T-cell (primary cell): ENCODE measurements at regions not wholly inside any gene's neighbourhood (a gene's known extent, or its start where the extent isn't known, plus 50 kb on each side); places are given as distances from the start of the nearest gene placed in this dataset.

ENCODE experiments used
- ATAC-seq, 4 experiments: fragments of 200-7000 bp in 3 of 4; fragments of 150-1000 bp in 1 of 4; cut with Tn5 transposase; replicated peaks in 1 of 4; 1 replicate in 3 of 4; 2 replicates in 1 of 4; pipeline ENCODE4 v1.10.0; 2021; ENCODE audit warnings: moderate library complexity in 3 of 4, mild to moderate bottlenecking in 2 of 4, moderate number of reproducible peaks in 1 of 4
- CTCF ChIA-PET, 2 donors: fragments of 300-600 bp; sonication (Branson Sonifier 250); formaldehyde crosslinking; loops; one replicate each; lab custom pipeline; 2022; ENCODE audit warnings: antibody characterized with exemption in 2 of 2; lab: Charles Lee
- POLR2A ChIA-PET, 2 donors: fragments of 300-600 bp; sonication (Branson Sonifier 250); formaldehyde crosslinking; loops; one replicate each; lab custom pipeline; 2022; ENCODE audit warnings: antibody characterized with exemption in 2 of 2; lab: Charles Lee
- DNase-seq, 35 experiments: peaks; one replicate each; pipeline versions ENCODE4 v3.0.0 to v3.0.0-alpha.2; 2013 to 2023
- H3K27ac ChIP-seq: one replicate; pipeline ENCODE4 v1.5.1; 2013; ENCODE audit warnings: low read length
- H3K27me3 ChIP-seq, 2 experiments: replicated peaks in 1 of 2; 1 replicate in 1 of 2; 2 replicates in 1 of 2; pipeline versions ENCODE4 v1.6.1 to v1.7.0; 2013; ENCODE audit warnings: low read length in 1 of 2, mixed read lengths in 1 of 2; ENCODE audit not compliant: control insufficient read depth in 2 of 2, insufficient read depth in 2 of 2; ENCODE audit errors: extremely low read depth in 1 of 2
- H3K36me3 ChIP-seq, 2 donors: 1 replicate in 1 of 2; 2 replicates in 1 of 2; pipeline versions ENCODE4 v1.6.1 to v1.7.0; 2013; ENCODE audit warnings: low read length in 1 of 2; ENCODE audit not compliant: control insufficient read depth in 2 of 2, insufficient read depth in 1 of 2; ENCODE audit errors: extremely low read depth in 1 of 2
- H3K4me1 ChIP-seq, 2 experiments: 1 replicate in 1 of 2; 2 replicates in 1 of 2; pipeline versions ENCODE4 v1.6.1 to v1.7.0; 2013; ENCODE audit warnings: low read length in 2 of 2, mixed read lengths in 1 of 2; ENCODE audit not compliant: insufficient read depth in 2 of 2, control insufficient read depth in 1 of 2; ENCODE audit errors: extremely low read depth in 1 of 2
- H3K4me3 ChIP-seq, 2 donors: 1 replicate in 1 of 2; 2 replicates in 1 of 2; pipeline versions ENCODE4 v1.5.1 to v1.7.0; 2013; ENCODE audit warnings: mild to moderate bottlenecking in 2 of 2, low read length in 1 of 2, moderate library complexity in 1 of 2; ENCODE audit not compliant: control insufficient read depth in 1 of 2; ENCODE audit errors: extremely low read depth in 1 of 2
- H3K9me3 ChIP-seq: 2 replicates; pipeline ENCODE4 v1.7.0; 2013
- H3K27ac Mint-ChIP-seq, 2 donors: one replicate each; pipeline ENCODE4 v1.8.0; 2020 to 2021; ENCODE audit warnings: mild to moderate bottlenecking in 2 of 2, mixed read lengths in 2 of 2
- H3K27me3 Mint-ChIP-seq, 2 donors: one replicate each; pipeline ENCODE4 v1.8.0; 2021 to 2022; ENCODE audit warnings: mixed read lengths in 2 of 2
- H3K36me3 Mint-ChIP-seq: one replicate; pipeline ENCODE4 v1.8.0; 2021; ENCODE audit warnings: mixed read lengths
- H3K4me1 Mint-ChIP-seq, 3 donors: one replicate each; pipeline ENCODE4 v1.8.0; 2020 to 2022; ENCODE audit warnings: mixed read lengths in 3 of 3, mild to moderate bottlenecking in 1 of 3
- H3K4me3 Mint-ChIP-seq, 3 donors: one replicate each; pipeline ENCODE4 v1.8.0; 2020 to 2022; ENCODE audit warnings: mild to moderate bottlenecking in 3 of 3, mixed read lengths in 3 of 3, moderate library complexity in 3 of 3
- H3K9me3 Mint-ChIP-seq, 3 donors: one replicate each; pipeline ENCODE4 v1.8.0; 2020 to 2022; ENCODE audit warnings: mixed read lengths in 3 of 3
- WGBS: methylation state at CpG from one replicate; pipeline ENCODE4 v1.1.5; 2013; ENCODE audit warnings: missing lambda C conversion rate; ENCODE audit not compliant: insufficient coverage; 5-methylcytosine and 5-hydroxymethylcytosine counted together

DNA sequence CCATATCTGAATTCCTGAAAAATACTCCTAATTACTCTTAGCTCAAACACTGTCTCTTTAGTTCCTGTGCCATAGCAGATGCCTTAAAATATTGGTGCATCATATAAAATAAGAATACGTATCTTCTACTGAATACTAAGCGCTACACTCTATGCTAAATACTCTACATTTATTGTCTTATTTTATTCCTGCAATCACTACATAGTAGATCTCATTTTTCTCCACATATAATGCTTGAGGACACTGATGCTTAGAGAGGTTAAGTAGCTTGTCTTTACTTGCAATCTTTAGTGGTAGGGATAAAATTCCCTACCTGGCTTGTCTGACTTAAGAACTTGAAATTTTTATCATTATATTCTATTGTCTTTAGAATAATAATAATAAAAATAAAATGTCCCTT lies 137.3 kb upstream of the SETBP1 start:
- no peak overlapping the region for H3K27ac Mint-ChIP-seq
- Histone ChIP-seq H3K27me3 (no peaks in the 10 kb centered on the region), H3K27ac (no peak overlapping the region), H3K9me3 (no peaks in the 10 kb centered on the region), H3K4me1 (no peaks in the 10 kb centered on the region), H3K36me3 (peaks cover 0 to 4% of the 10 kb centered on the region in 2 donors), H3K4me3 (no peak overlapping the region)
- ChIA-PET CTCF (no interaction called here), POLR2A (no interaction called here)
- no peaks in the 10 kb centered on the region for H3K36me3 Mint-ChIP-seq
- DNase-seq (no peak), ATAC-seq (no peak)
- no peaks in the 10 kb centered on the region for H3K27me3 Mint-ChIP-seq
- H3K4me1 Mint-ChIP-seq: peaks cover 0 to 2% (median 2%) of the 10 kb centered on the region in 3 donors
- no peaks in the 10 kb centered on the region for H3K9me3 Mint-ChIP-seq
- WGBS: no CpG with 5 or more reads among the region's 2 CpGs
- no peak overlapping the region for H3K4me3 Mint-ChIP-seq

DNA sequence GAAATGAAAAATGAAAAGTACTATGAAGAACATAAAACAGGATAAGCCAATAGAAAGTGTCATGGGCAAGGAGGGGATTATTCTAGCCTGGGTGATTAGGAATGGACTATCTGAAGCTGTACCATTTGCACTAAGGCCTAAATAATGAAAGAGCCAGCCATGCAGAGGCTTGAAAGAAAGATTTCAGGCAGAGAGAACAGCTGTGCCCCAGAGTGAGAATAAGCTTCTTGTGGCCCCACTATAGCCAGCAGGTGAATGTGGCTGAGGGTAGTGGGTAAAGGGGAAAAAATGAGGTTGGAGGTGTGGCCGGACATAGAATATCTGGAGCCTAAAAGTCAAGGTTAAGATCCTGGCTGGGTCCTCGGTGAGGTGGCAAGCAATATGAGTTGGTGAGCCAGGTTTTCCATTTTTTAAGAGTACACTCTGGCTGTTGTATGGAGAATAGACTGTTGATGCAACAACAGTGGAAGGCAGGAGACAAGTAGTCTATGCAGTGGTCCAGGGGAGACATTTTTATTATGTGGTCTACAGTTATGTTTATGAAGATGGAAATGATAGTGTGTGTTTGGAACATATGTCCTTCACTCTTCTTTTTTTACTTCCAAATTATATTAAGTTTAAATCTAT lies 135.2 kb upstream of the SETBP1 start:
- no peaks in the 10 kb centered on the region for H3K9me3 ChIP-seq
- no peak overlapping the region for H3K27ac ChIP-seq
- H3K36me3 ChIP-seq: no peaks in the 10 kb centered on the region
- H3K4me3 ChIP-seq: no peak overlapping the region
- DNase-seq (no peak), ATAC-seq (no peak)
- Mint-ChIP-seq H3K9me3 (no peaks in the 10 kb centered on the region), H3K27ac (no peak overlapping the region), H3K27me3 (no peaks in the 10 kb centered on the region), H3K4me3 (no peak overlapping the region), H3K4me1 (peaks cover 3 to 11% (median 9%) of the 10 kb centered on the region in 3 donors), H3K36me3 (no peaks in the 10 kb centered on the region)
- peaks cover 0 to 2% of the 10 kb centered on the region in 2 experiments for H3K4me1 ChIP-seq
- ChIA-PET POLR2A (no interaction called here), CTCF (no interaction called here)
- WGBS: 91% methylated on average over 2 of the region's 2 CpGs
- no peaks in the 10 kb centered on the region for H3K27me3 ChIP-seq

DNA sequence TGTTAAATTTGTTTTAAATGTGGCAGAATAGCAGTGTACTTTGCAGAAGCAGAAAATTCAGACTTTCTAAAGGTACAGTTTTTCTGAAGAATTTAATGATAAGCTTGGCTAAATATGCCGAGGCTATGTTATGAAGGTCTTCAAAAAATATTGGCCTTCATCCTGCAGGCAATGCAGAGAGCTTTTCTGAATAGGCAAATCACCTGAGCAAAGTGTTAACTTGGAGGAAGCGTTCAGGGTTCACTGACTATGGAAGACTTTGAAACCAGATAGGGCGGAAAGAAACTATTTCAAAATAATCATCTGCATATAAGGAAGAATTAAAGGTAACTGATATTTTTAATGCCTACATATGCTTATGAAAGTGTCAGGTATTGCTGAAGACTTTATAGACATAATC lies 133.7 kb upstream of the SETBP1 start:
- CTCF ChIA-PET: no interaction called here
- POLR2A ChIA-PET: interaction anchor here in 1 of 2 donors (0.6 kb wide), 1 partner anchor 685 kb away, joined by 3 read pairs; no protein-coding TSS in a partner anchor
- H3K4me3 ChIP-seq: no peak overlapping the region

DNA sequence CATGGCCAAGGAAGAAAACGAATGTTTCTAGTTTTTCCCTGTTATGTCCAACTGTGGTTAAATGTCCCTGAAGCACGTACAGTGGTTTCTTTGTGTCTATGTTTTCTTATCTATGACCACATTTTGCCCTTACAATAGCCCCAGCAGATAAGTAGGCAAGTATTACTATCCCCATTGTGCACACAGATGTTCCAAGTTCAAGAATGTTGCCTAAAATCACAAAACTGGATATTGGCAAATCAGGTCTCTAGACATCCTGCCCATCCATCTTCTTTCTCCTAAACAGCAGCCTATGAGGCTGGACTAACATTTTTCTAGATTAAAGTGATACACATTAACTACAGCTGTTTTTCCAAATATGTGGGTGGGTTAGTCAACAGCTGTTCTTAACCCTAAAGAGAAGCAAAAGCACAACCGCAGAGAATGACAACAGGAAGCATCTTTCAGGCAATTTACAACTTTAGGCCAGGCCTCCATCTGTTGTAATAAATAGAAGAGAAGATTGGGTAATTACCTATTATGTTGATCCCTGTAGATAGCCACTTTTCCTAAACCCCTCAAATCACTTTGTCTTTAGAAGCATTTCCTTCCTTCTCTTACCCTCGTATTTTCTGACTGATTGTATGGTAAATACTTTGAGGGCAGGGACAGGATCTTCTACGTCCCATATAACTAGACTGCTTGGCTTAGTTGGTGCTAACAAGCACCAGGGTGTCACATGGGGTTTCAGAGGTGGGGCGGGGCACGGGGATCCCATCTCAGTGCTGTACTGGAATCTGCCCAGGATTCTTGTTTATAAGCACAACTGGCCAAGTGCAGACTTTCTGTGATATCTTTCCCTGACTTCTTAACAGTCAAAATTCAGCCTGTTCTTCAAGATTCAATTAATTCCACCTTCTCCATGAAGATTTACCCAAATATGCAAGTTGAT lies 132.1 kb upstream of the SETBP1 start:
- Histone ChIP-seq H3K4me3 (no peak overlapping the region), H3K27me3 (no peaks in the 10 kb centered on the region), H3K9me3 (no peaks in the 10 kb centered on the region), H3K4me1 (peaks cover 0 to 2% of the 10 kb centered on the region in 2 experiments), H3K27ac (no peak overlapping the region), H3K36me3 (no peaks in the 10 kb centered on the region)
- CTCF ChIA-PET: no interaction called here
- Mint-ChIP-seq H3K4me1 (peaks cover 3 to 11% (median 9%) of the 10 kb centered on the region in 3 donors), H3K36me3 (no peaks in the 10 kb centered on the region), H3K4me3 (no peak overlapping the region), H3K27me3 (no peaks in the 10 kb centered on the region), H3K27ac (no peak overlapping the region), H3K9me3 (no peaks in the 10 kb centered on the region)
- POLR2A ChIA-PET: no interaction called here
- 76% methylated on average over 3 of the region's 7 CpGs for WGBS
- DNase-seq (no peak), ATAC-seq (no peak)

More for the DNA sequence above, 133.7 kb upstream of the SETBP1 start:
- H3K9me3 ChIP-seq: no peaks in the 10 kb centered on the region
- H3K36me3 Mint-ChIP-seq: no peaks in the 10 kb centered on the region
- H3K27ac Mint-ChIP-seq: no peak overlapping the region
- no peak overlapping the region for H3K4me3 Mint-ChIP-seq
- H3K9me3 Mint-ChIP-seq: no peaks in the 10 kb centered on the region
- peaks cover 0 to 2% of the 10 kb centered on the region in 2 experiments for H3K4me1 ChIP-seq
- WGBS: 80% methylated on average over 1 of the region's 3 CpGs
- H3K4me1 Mint-ChIP-seq: peaks cover 3 to 11% (median 9%) of the 10 kb centered on the region in 3 donors
- DNase-seq (no peak), ATAC-seq (no peak)
- no peak overlapping the region for H3K27ac ChIP-seq
- no peaks in the 10 kb centered on the region for H3K36me3 ChIP-seq
- no peaks in the 10 kb centered on the region for H3K27me3 ChIP-seq
- no peaks in the 10 kb centered on the region for H3K27me3 Mint-ChIP-seq

DNA sequence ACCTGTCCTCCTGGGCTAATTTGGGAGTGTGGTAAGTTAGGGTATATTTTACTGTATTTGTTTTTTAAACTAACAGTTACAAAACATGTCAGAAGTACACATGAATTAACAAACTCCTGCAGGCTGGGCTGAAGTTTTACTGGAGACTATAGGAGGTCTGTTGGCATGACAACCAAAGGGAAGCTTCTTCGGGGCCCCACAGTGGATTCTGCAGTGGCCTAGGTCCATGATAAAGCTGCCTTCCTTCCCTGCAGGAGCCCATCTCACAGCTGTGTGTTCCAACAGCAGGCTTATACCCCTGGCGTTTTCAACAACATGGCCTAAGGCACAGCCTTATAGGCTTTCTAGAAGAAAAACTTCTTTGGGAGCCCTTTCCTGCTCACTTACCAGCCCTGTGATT lies 128.0 kb upstream of the SETBP1 start:
- Histone ChIP-seq H3K36me3 (no peaks in the 10 kb centered on the region), H3K27me3 (no peaks in the 10 kb centered on the region), H3K4me1 (peaks cover 0 to 2% of the 10 kb centered on the region in 2 experiments), H3K4me3 (no peak overlapping the region), H3K27ac (no peak overlapping the region), H3K9me3 (no peaks in the 10 kb centered on the region)
- no peak overlapping the region for H3K27ac Mint-ChIP-seq
- H3K4me3 Mint-ChIP-seq: no peak overlapping the region
- H3K9me3 Mint-ChIP-seq: no peaks in the 10 kb centered on the region
- 67% methylated on average over 1 of the region's 2 CpGs for WGBS
- no peaks in the 10 kb centered on the region for H3K27me3 Mint-ChIP-seq
- DNase-seq (no peak), ATAC-seq (no peak)
- ChIA-PET CTCF (interaction anchor here in 1 of 2 donors (0.6 kb wide), 2 partner anchors 37 to 288 kb away, joined by 3 to 4 read pairs; no protein-coding TSS in a partner anchor), POLR2A (no interaction called here)
- no peaks in the 10 kb centered on the region for H3K36me3 Mint-ChIP-seq
- peaks cover 3 to 11% (median 9%) of the 10 kb centered on the region in 3 donors for H3K4me1 Mint-ChIP-seq

DNA sequence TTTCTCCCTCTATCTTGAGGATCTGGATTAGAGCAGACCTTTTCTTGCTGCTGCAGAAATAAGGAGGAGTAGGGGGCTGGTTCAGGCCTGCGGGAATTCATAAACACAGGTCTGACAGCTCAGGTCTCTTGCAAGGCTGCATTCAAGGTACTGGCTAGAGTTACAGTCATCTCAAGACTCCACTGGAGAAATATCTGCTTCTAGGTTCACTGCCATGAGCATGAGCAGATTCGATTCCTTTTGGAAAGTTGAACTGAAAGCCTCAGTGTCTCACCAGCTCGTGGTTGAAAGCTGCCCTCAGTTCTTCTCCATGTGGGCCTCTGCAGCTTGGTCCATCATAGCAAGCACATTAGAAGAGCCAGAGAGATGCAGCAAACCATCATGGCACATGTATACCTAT lies 124.4 kb upstream of the SETBP1 start:
- Mint-ChIP-seq H3K9me3 (no peaks in the 10 kb centered on the region), H3K27me3 (no peaks in the 10 kb centered on the region), H3K4me3 (no peak overlapping the region), H3K4me1 (no peaks in the 10 kb centered on the region), H3K27ac (no peak overlapping the region), H3K36me3 (no peaks in the 10 kb centered on the region)
- Histone ChIP-seq H3K4me3 (no peak overlapping the region), H3K9me3 (no peaks in the 10 kb centered on the region), H3K27ac (no peak overlapping the region), H3K36me3 (no peaks in the 10 kb centered on the region), H3K4me1 (no peaks in the 10 kb centered on the region), H3K27me3 (no peaks in the 10 kb centered on the region)
- ChIA-PET CTCF (no interaction called here), POLR2A (no interaction called here)
- 58% methylated on average over 2 of the region's 3 CpGs for WGBS
- DNase-seq (no peak), ATAC-seq (no peak)
